CD4-positive, alpha-beta T cell treated with Interleukin-4 for 1 hour (primary cell): ENCODE measurements at regions not wholly inside any gene's neighbourhood (a gene's known extent, or its start where the extent isn't known, plus 50 kb on each side); places are given as distances from the start of the nearest gene placed in this dataset.

Source experiments
- DNase-seq, 2 donors: peaks; one replicate each; pipeline ENCODE4 v3.0.0-alpha.2; 2020 to 2022

GRCh38 chr22:48173773-48174160 is 1411.3 kb downstream of the TBC1D22A start:
- no peak for DNase-seq

- DNase-seq: no peak
These were observed 1410.8 kb downstream of the TBC1D22A start for GRCh38 chr22:48173061-48173772.

- no peak for DNase-seq
These were observed 1408.8 kb downstream of the TBC1D22A start for GRCh38 chr22:48171271-48171691.

- no peak for DNase-seq
These were observed 1406.8 kb downstream of the TBC1D22A start for GRCh38 chr22:48169227-48169626.

GRCh38 chr22:48167238-48167637 is 1404.8 kb downstream of the TBC1D22A start:
- DNase-seq: no peak

- DNase-seq: no peak
These were observed 1398.8 kb downstream of the TBC1D22A start for GRCh38 chr22:48161298-48161697.

- DNase-seq: no peak
These were observed 1395.2 kb downstream of the TBC1D22A start for GRCh38 chr22:48157676-48158075.

- DNase-seq: no peak
These were observed 1394.3 kb downstream of the TBC1D22A start for GRCh38 chr22:48156603-48157355.

GRCh38 chr22:48155446-48155845 is 1393.0 kb downstream of the TBC1D22A start:
- DNase-seq: no peak

- DNase-seq: no peak
These were observed 1392.4 kb downstream of the TBC1D22A start for GRCh38 chr22:48154943-48155240.

- no peak for DNase-seq
These were observed 1391.9 kb downstream of the TBC1D22A start for GRCh38 chr22:48154169-48154942.

- DNase-seq: no peak
These were observed 1391.3 kb downstream of the TBC1D22A start for GRCh38 chr22:48153726-48154125.

GRCh38 chr22:48152916-48153315 is 1390.5 kb downstream of the TBC1D22A start:
- no peak for DNase-seq

- no peak for DNase-seq
These were observed 1389.8 kb downstream of the TBC1D22A start for GRCh38 chr22:48152164-48152775.

- DNase-seq: no peak
These were observed 1389.2 kb downstream of the TBC1D22A start for GRCh38 chr22:48151641-48152040.

- no peak for DNase-seq
These were observed 1385.4 kb downstream of the TBC1D22A start for GRCh38 chr22:48147831-48148230.

GRCh38 chr22:48147404-48147803 is 1385.0 kb downstream of the TBC1D22A start:
- DNase-seq: no peak

- no peak for DNase-seq
These were observed 1384.0 kb downstream of the TBC1D22A start for GRCh38 chr22:48146426-48146825.

GRCh38 chr22:48145738-48146137 is 1383.3 kb downstream of the TBC1D22A start:
- no peak for DNase-seq

- DNase-seq: no peak
These were observed 1381.9 kb downstream of the TBC1D22A start for GRCh38 chr22:48144318-48144717.

- DNase-seq: no peak
These were observed 1381.4 kb downstream of the TBC1D22A start for GRCh38 chr22:48143856-48144255.

GRCh38 chr22:48142388-48142787 is 1379.9 kb downstream of the TBC1D22A start:
- no peak for DNase-seq

- DNase-seq: no peak
These were observed 1378.9 kb downstream of the TBC1D22A start for GRCh38 chr22:48141301-48141700.
